PC-9 (cell line): ENCODE measurements at regions not wholly inside any gene's neighbourhood (a gene's known extent, or its start where the extent isn't known, plus 50 kb on each side); places are given as distances from the start of the nearest gene placed in this dataset.

Experiments used
- EZH2 ChIP-seq: fragments of 200-600 bp; sonication (generic); IDR thresholded peaks from 2 replicates; pipeline ENCODE4 v1.8.0; 2017; ENCODE audit warnings: antibody characterized with exemption, low read depth
- TF ChIP-seq, protein P1 (sequence below): fragments of 200-600 bp; sonication (generic); conservative IDR thresholded peaks from 2 replicates; pipeline ENCODE4 v1.6.1; 2017; ENCODE audit warnings: mixed run types, antibody characterized with exemption, mild to moderate bottlenecking, moderate library complexity

- TF ChIP-seq, protein P1, sequence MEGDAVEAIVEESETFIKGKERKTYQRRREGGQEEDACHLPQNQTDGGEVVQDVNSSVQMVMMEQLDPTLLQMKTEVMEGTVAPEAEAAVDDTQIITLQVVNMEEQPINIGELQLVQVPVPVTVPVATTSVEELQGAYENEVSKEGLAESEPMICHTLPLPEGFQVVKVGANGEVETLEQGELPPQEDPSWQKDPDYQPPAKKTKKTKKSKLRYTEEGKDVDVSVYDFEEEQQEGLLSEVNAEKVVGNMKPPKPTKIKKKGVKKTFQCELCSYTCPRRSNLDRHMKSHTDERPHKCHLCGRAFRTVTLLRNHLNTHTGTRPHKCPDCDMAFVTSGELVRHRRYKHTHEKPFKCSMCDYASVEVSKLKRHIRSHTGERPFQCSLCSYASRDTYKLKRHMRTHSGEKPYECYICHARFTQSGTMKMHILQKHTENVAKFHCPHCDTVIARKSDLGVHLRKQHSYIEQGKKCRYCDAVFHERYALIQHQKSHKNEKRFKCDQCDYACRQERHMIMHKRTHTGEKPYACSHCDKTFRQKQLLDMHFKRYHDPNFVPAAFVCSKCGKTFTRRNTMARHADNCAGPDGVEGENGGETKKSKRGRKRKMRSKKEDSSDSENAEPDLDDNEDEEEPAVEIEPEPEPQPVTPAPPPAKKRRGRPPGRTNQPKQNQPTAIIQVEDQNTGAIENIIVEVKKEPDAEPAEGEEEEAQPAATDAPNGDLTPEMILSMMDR = no peak
- no peak for TF ChIP-seq EZH2
These were observed 65.3 kb downstream of the KLHDC7A start for GRCh38 chr1:18546026-18546425.
